ENCODE measurements at regions not wholly inside any gene's neighbourhood (a gene's known extent, or its start where the extent isn't known, plus 50 kb on each side); places are given as distances from the start of the nearest gene placed in this dataset.

- no peak overlapping the region for H3K4me3 ChIP-seq
- no peaks in the 10 kb centered on the region for H3K27me3 ChIP-seq (ENCODE audit: insufficient read depth, low read depth)
- H3K9me3 ChIP-seq (ENCODE audit: insufficient read depth, low read depth) = no peaks in the 10 kb centered on the region
- H3K79me2 ChIP-seq (ENCODE audit: low read depth) = no peaks in the 10 kb centered on the region
- peaks cover 38% of the 10 kb centered on the region for H3K4me1 ChIP-seq (replicated peaks; ENCODE audit: insufficient read depth)
- peaks cover 25% of the 10 kb centered on the region; the same call in 1 of the 2 replicates for H3F3A ChIP-seq (ENCODE audit: insufficient read depth, low read depth)
- no peak for TF ChIP-seq CTCF (conservative IDR thresholded peaks at IDR 0.05)
- TF ChIP-seq EZH2 (IDR thresholded peaks at IDR 0.05; ENCODE audit: low read depth) = no peak
- no peak overlapping the region for H2AFZ ChIP-seq
- peak overlapping the region; percentile 75; the same call in 1 of the 2 replicates for H3K4me2 ChIP-seq
- no TSS peak for BruUV-seq (replicated peaks)
- no peaks in the 10 kb centered on the region for H4K20me1 ChIP-seq (ENCODE audit: insufficient read depth)
- no peak for DNase-seq
- intact Hi-C loops (cut with micrococcal nuclease; ENCODE audit: unreplicated experiment) = no loop called here
- H3K27ac ChIP-seq = no peak overlapping the region
- ChIA-PET CTCF (interaction anchor here (0.7 kb wide), 1 partner anchor 218 kb away, joined by 3 read pairs; no protein-coding TSS in a partner anchor), POLR2A (ENCODE audit: unreplicated experiment) (no interaction called here)
- H3K36me3 ChIP-seq (ENCODE audit: low read depth) = no peaks in the 10 kb centered on the region
- no peaks in the 10 kb centered on the region; the same call in none of the 2 replicates for H3K9me2 ChIP-seq (ENCODE audit: insufficient read depth)
Observed at GRCh38 chr13:31947506-31947905, 84.1 kb upstream of the FRY start.

GRCh38 chr13:31949486-31949885 lies 82.1 kb upstream of the FRY start:
- TF ChIP-seq EZH2 (IDR thresholded peaks at IDR 0.05; ENCODE audit: low read depth) = no peak
- no peak for TF ChIP-seq CTCF (conservative IDR thresholded peaks at IDR 0.05)
- CTCF ChIA-PET = no interaction called here
- Histone ChIP-seq H3K79me2 (ENCODE audit: low read depth) (no peaks in the 10 kb centered on the region), H3K9me3 (ENCODE audit: insufficient read depth, low read depth) (no peaks in the 10 kb centered on the region), H4K20me1 (ENCODE audit: insufficient read depth) (no peaks in the 10 kb centered on the region), H3K9me2 (ENCODE audit: insufficient read depth) (no peaks in the 10 kb centered on the region), H3K4me2 (no peak overlapping the region), H3F3A (ENCODE audit: insufficient read depth, low read depth) (peaks cover 18% of the 10 kb centered on the region; the same call in 1 of the 2 replicates), H3K4me1 (replicated peaks; ENCODE audit: insufficient read depth) (peaks cover 33% of the 10 kb centered on the region), H3K36me3 (ENCODE audit: low read depth) (no peaks in the 10 kb centered on the region), H3K27me3 (ENCODE audit: insufficient read depth, low read depth) (no peaks in the 10 kb centered on the region), H2AFZ (no peak overlapping the region), H3K4me3 (no peak overlapping the region), H3K27ac (no peak overlapping the region)
- POLR2A ChIA-PET (ENCODE audit: unreplicated experiment) = no interaction called here
- no peak for DNase-seq
- no TSS peak for BruUV-seq (replicated peaks)
- intact Hi-C loops (cut with micrococcal nuclease; ENCODE audit: unreplicated experiment) = no loop called here

GRCh38 chr13:31950111-31950815 lies 81.3 kb upstream of the FRY start:
- POLR2A ChIA-PET (ENCODE audit: unreplicated experiment) = interaction anchor here (0.7 kb wide), 1 partner anchor 48 kb away, joined by 3 read pairs; no protein-coding TSS in a partner anchor
- Histone ChIP-seq H3K4me2 (no peak overlapping the region), H3K27me3 (ENCODE audit: insufficient read depth, low read depth) (no peaks in the 10 kb centered on the region), H3K4me1 (replicated peaks; ENCODE audit: insufficient read depth) (peaks cover 25% of the 10 kb centered on the region), H3K79me2 (ENCODE audit: low read depth) (no peaks in the 10 kb centered on the region), H3K36me3 (ENCODE audit: low read depth) (no peaks in the 10 kb centered on the region), H3K9me2 (ENCODE audit: insufficient read depth) (no peaks in the 10 kb centered on the region), H3K9me3 (ENCODE audit: insufficient read depth, low read depth) (no peaks in the 10 kb centered on the region), H2AFZ (no peak overlapping the region), H3K27ac (no peak overlapping the region), H3K4me3 (no peak overlapping the region), H4K20me1 (ENCODE audit: insufficient read depth) (no peaks in the 10 kb centered on the region), H3F3A (ENCODE audit: insufficient read depth, low read depth) (peaks cover 10% of the 10 kb centered on the region; the same call in 1 of the 2 replicates)
- TF ChIP-seq EZH2 (IDR thresholded peaks at IDR 0.05; ENCODE audit: low read depth) (no peak), CTCF (conservative IDR thresholded peaks at IDR 0.05) (no peak)
- no TSS peak for BruUV-seq (replicated peaks)
- no peak for DNase-seq
- intact Hi-C loops (cut with micrococcal nuclease; ENCODE audit: unreplicated experiment) = no loop called here
- CTCF ChIA-PET = no interaction called here

All from PC-9 (cell line).